NCI-H1417 (cell line): ENCODE measurements at regions not wholly inside any gene's neighbourhood (a gene's known extent, or its start where the extent isn't known, plus 50 kb on each side); places are given as distances from the start of the nearest gene placed in this dataset.
A peak's percentile ranks its signal among the peaks of the same experiment; 100 is the strongest.
"Not testable (repeated sequence)": the region's sequence is repeated elsewhere in the genome, so short reads cannot be mapped to it uniquely, and the experiment has no call there.

Experiments used
- DNase-seq, 3 experiments: peaks; one replicate each; lab custom pipeline; 2025; lab: John Stamatoyannopoulos, UW

- DNase-seq, result no peak
Observed at GRCh38 chr20:1825938-1826445, 69.2 kb upstream of the SIRPA start.

GRCh38 chr20:1825507-1825906 is 69.7 kb upstream of the SIRPA start:
- no peak for DNase-seq

- no peak for DNase-seq
Observed at GRCh38 chr20:1824834-1825233, 70.4 kb upstream of the SIRPA start.

- DNase-seq, result no peak
Observed at GRCh38 chr20:1824181-1824580, 71.0 kb upstream of the SIRPA start.

- no peak for DNase-seq
Observed at GRCh38 chr20:1823450-1823844, 71.8 kb upstream of the SIRPA start.

- DNase-seq, result no peak
Observed at GRCh38 chr20:1822564-1823449, 72.4 kb upstream of the SIRPA start.

GRCh38 chr20:1820138-1821079 is 74.8 kb upstream of the SIRPA start:
- no peak for DNase-seq

GRCh38 chr20:1819311-1820137 is 75.7 kb upstream of the SIRPA start:
- DNase-seq, result no peak

- no peak for DNase-seq
Observed at GRCh38 chr20:1818895-1819294, 76.3 kb upstream of the SIRPA start.

- no peak for DNase-seq
Observed at GRCh38 chr20:1818247-1818840, 76.9 kb upstream of the SIRPA start.

- no peak for DNase-seq
Observed at GRCh38 chr20:1817577-1818211, 77.5 kb upstream of the SIRPA start.

GRCh38 chr20:1816384-1817381 is 78.5 kb upstream of the SIRPA start:
- peak in 2 of 3 experiments; percentile 48 to 74 for DNase-seq

GRCh38 chr20:1815502-1816085 is 79.6 kb upstream of the SIRPA start:
- peak in 2 of 3 experiments; percentile 66 to 90 for DNase-seq

- DNase-seq, result not testable (repeated sequence)
Observed at GRCh38 chr20:1814861-1815260, 80.3 kb upstream of the SIRPA start.

- DNase-seq, result no peak
Observed at GRCh38 chr20:1813674-1814635, 81.3 kb upstream of the SIRPA start.

- DNase-seq, result no peak
Observed at GRCh38 chr20:1813101-1813529, 82.1 kb upstream of the SIRPA start.

- no peak for DNase-seq
Observed at GRCh38 chr20:1811621-1812498, 83.3 kb upstream of the SIRPA start.
